Mononuclear cell (primary cell): ENCODE measurements at regions not wholly inside any gene's neighbourhood (a gene's known extent, or its start where the extent isn't known, plus 50 kb on each side); places are given as distances from the start of the nearest gene placed in this dataset.
"Not testable (repeated sequence)": the region's sequence is repeated elsewhere in the genome, so short reads cannot be mapped to it uniquely, and the experiment has no call there.

ENCODE experiments used
- H3K27me3 ChIP-seq: 2 replicates; pipeline ENCODE4 v1.6.0; 2011; ENCODE audit warnings: low read length, control low read depth; ENCODE audit not compliant: insufficient read depth
- H3K4me1 ChIP-seq: 2 replicates; pipeline ENCODE4 v1.5.1; 2011; ENCODE audit warnings: mild to moderate bottlenecking, low read length, control low read depth; ENCODE audit not compliant: insufficient read depth
- H3K4me3 ChIP-seq: 2 replicates; pipeline ENCODE4 v1.5.1; 2011; ENCODE audit warnings: mild to moderate bottlenecking, low read length, moderate library complexity
- H3K9me3 ChIP-seq: 2 replicates; pipeline ENCODE4 v1.5.1; 2011; ENCODE audit warnings: low read depth, mild to moderate bottlenecking, control low read depth, low read length

- Histone ChIP-seq H3K27me3 (no peaks in the 10 kb centered on the region), H3K9me3 (no peaks in the 10 kb centered on the region), H3K4me3 (no peak overlapping the region), H3K4me1 (peaks cover 29% of the 10 kb centered on the region)
Observed at GRCh38 chr21:39078322-39079065, 104.8 kb downstream of the PSMG1 start.

- H3K27me3 ChIP-seq = no peaks in the 10 kb centered on the region
- H3K4me1 ChIP-seq = peaks cover 29% of the 10 kb centered on the region
- no peaks in the 10 kb centered on the region for H3K9me3 ChIP-seq
- H3K4me3 ChIP-seq = no peak overlapping the region
Observed at GRCh38 chr21:39077876-39078275, 105.4 kb downstream of the PSMG1 start.

DNA sequence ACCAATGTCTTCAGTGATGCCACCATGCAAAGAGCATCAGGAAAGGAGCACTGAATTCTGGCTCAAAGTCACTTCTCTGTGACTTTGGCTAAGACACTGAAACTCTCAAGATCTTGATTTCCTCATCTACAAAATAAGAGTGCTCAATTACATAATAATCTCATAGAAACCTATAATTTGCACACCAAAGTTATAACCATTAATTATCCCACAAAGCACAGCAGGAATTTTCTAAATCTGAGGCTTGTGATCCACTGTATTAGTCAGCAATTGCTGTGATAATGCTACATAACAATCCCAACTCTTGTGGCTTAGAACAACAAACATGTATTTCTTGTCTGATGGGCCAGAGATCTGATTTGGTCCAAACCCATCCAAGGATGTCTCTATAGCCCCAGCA lies 108.7 kb downstream of the PSMG1 start:
- Histone ChIP-seq H3K27me3 (no peaks in the 10 kb centered on the region), H3K4me3 (no peak overlapping the region), H3K4me1 (peaks cover 18% of the 10 kb centered on the region), H3K9me3 (no peaks in the 10 kb centered on the region)

DNA sequence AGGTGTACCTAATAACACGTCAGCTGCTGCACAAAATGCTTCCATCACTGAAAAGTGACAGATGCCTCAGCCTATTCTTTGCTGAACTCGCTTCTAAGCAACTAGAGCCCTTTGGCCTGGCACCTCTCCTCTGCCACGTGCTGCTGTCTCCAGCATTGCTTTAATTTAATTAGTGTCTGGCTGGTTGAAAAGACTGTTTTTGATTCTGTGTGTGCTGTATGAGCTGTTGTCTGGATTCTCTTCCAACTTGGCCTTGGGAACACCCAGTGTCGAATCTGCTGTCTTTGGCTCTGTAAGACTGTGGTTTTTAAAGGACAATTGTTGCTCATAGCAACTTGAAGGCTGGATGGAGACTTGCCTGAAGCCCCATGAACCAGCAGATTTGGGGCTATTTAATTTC lies 109.5 kb downstream of the PSMG1 start:
- H3K4me3 ChIP-seq = no peak overlapping the region
- peaks cover 11% of the 10 kb centered on the region for H3K4me1 ChIP-seq
- no peaks in the 10 kb centered on the region for H3K27me3 ChIP-seq
- no peaks in the 10 kb centered on the region for H3K9me3 ChIP-seq

- no peaks in the 10 kb centered on the region for H3K27me3 ChIP-seq
- peaks cover 4% of the 10 kb centered on the region for H3K4me1 ChIP-seq
- H3K9me3 ChIP-seq = no peaks in the 10 kb centered on the region
- H3K4me3 ChIP-seq = no peak overlapping the region
Observed at GRCh38 chr21:39073063-39073462, 110.2 kb downstream of the PSMG1 start.

DNA sequence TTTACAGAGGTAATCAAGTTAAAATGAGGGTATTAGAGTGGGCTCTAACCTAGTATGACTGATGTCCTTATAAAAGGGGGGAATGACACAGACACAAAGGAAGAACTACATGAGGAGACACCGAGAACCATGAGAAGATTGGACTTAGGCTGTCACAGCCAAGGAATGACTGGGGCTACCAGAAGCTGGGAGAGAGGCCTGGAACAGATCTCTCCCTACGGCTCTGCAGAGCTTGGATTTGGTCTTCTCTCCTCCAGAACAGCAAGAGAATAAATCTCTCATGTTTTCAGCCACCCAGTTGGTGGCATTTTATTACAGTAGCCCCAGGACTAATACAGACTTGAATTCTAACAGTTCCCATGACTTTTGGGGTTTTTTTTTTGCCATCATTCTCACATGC lies 110.8 kb downstream of the PSMG1 start:
- Histone ChIP-seq H3K4me3 (no peak overlapping the region), H3K4me1 (no peaks in the 10 kb centered on the region), H3K27me3 (no peaks in the 10 kb centered on the region), H3K9me3 (no peaks in the 10 kb centered on the region)

- H3K4me1 ChIP-seq = no peaks in the 10 kb centered on the region
- H3K27me3 ChIP-seq = no peaks in the 10 kb centered on the region
- H3K4me3 ChIP-seq = no peak overlapping the region
- no peaks in the 10 kb centered on the region for H3K9me3 ChIP-seq
Observed at GRCh38 chr21:39071623-39072214, 111.5 kb downstream of the PSMG1 start.

DNA sequence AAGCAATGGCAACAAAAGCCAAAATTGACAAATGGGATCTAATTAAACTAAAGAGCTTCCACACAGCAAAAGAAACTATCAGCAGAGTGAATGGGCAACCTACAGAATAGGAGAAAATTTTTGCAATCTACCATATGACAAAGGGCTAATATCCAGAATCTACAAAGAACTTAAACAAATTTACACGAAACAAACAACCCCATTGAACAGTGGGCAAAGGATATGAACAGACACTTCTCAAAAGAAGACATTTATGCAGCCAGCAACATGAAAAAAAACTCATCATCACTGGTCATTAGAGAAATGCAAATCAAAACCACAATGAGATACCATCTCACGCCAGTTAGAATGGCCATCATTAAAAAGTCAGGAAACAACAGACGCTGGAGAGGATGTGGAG lies 113.4 kb downstream of the PSMG1 start:
- not testable (repeated sequence) for H3K4me1 ChIP-seq, H3K27me3 ChIP-seq, H3K4me3 ChIP-seq, H3K9me3 ChIP-seq

- no peaks in the 10 kb centered on the region for H3K27me3 ChIP-seq
- H3K9me3 ChIP-seq = no peaks in the 10 kb centered on the region
- H3K4me1 ChIP-seq = no peaks in the 10 kb centered on the region
- H3K4me3 ChIP-seq = no peak overlapping the region
Observed at GRCh38 chr21:39066829-39067780, 116.1 kb downstream of the PSMG1 start.

DNA sequence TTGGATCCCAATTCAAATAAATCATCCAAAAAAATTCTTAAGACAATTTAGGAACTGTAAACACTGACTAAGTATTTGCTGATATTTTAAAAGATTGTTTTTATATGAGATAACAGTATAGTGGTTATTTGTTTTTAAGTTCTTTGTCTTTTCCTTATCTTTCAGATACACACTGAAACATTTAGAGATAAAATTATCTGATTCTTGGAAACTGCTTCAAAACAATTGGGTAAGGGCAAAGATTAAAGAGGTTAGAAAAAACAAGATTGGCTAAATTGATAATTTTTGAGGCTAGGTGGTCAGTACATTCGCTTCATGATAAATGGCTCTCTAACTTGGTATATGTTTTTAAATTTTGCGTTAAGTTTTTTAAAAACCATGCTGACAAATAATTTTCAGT lies 117.3 kb downstream of the PSMG1 start:
- Histone ChIP-seq H3K9me3 (no peaks in the 10 kb centered on the region), H3K27me3 (no peaks in the 10 kb centered on the region), H3K4me3 (no peak overlapping the region), H3K4me1 (no peaks in the 10 kb centered on the region)

- Histone ChIP-seq H3K27me3 (no peaks in the 10 kb centered on the region), H3K4me3 (no peak overlapping the region), H3K9me3 (no peaks in the 10 kb centered on the region), H3K4me1 (no peaks in the 10 kb centered on the region)
Observed at GRCh38 chr21:39064325-39065012, 118.8 kb downstream of the PSMG1 start.

- no peaks in the 10 kb centered on the region for H3K27me3 ChIP-seq
- H3K4me1 ChIP-seq = no peaks in the 10 kb centered on the region
- no peak overlapping the region for H3K4me3 ChIP-seq
- H3K9me3 ChIP-seq = no peaks in the 10 kb centered on the region
Observed at GRCh38 chr21:39063517-39063916, 119.7 kb downstream of the PSMG1 start.

DNA sequence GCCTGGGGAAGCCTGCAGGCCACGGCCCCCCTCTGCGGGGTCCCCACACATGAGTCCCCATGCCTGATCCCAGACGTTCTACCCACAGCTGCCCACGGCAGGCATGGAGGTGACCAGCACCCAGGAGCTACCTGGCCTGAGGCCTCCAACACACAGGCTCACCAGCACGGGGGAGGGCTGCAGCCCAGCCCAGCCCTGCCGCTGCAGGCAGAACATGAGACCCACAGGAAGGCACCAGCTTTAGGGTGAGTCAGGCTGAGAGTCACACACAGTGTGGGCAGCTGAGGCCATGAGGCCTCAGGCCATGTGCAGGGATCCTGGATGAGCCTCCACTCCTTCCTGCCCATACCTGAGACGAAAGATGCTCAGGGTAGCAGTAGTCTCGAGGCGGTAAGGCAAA lies 121.1 kb downstream of the PSMG1 start:
- no peaks in the 10 kb centered on the region for H3K4me1 ChIP-seq
- no peaks in the 10 kb centered on the region for H3K9me3 ChIP-seq
- no peaks in the 10 kb centered on the region for H3K27me3 ChIP-seq
- H3K4me3 ChIP-seq = no peak overlapping the region

DNA sequence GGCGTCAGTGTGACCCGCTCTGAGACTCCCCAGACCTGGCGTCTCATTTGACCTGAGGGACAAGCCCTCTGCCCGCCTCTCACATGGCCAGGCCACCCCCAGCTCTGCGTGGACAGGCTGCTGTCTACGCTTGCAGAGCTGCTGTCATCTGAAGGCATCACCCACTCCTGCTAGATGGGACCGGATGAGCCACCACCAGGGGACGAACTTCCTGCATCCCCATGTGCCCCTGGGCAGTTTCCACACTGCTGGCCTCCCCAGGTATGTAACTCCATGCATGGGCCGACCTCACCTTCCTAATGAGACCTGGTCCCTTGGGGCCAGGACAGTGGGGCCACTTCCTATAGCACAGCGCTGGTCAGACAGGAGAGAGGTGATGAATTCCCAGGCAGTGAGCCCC lies 121.5 kb downstream of the PSMG1 start:
- Histone ChIP-seq H3K27me3 (no peaks in the 10 kb centered on the region), H3K4me1 (no peaks in the 10 kb centered on the region), H3K4me3 (no peak overlapping the region), H3K9me3 (no peaks in the 10 kb centered on the region)
